T-helper 1 cell treated with Interleukin-12 subunit alpha and Interleukin-12 subunit beta and Interleukin-4 antibody, amounts not matched to agents 30 μg/mL and 1 μg/mL, for 36 hours (primary cell): ENCODE measurements at regions not wholly inside any gene's neighbourhood (a gene's known extent, or its start where the extent isn't known, plus 50 kb on each side); places are given as distances from the start of the nearest gene placed in this dataset.

Experiments
- H3K27ac Mint-ChIP-seq: one replicate; pipeline ENCODE4 v1.8.0; 2021; ENCODE audit warnings: mild to moderate bottlenecking, mixed read lengths
- H3K27me3 Mint-ChIP-seq: one replicate; pipeline ENCODE4 v1.8.0; 2021; ENCODE audit warnings: low read depth, mixed read lengths
- H3K36me3 Mint-ChIP-seq: one replicate; pipeline ENCODE4 v1.8.0; 2021; ENCODE audit warnings: low read depth, mixed read lengths
- H3K4me1 Mint-ChIP-seq: one replicate; pipeline ENCODE4 v1.8.0; 2021; ENCODE audit warnings: low read depth, mixed read lengths
- H3K4me3 Mint-ChIP-seq: one replicate; pipeline ENCODE4 v1.8.0; 2021; ENCODE audit warnings: mild to moderate bottlenecking, moderate library complexity, mixed read lengths
- H3K9me3 Mint-ChIP-seq: one replicate; pipeline ENCODE4 v1.8.0; 2021; ENCODE audit warnings: mixed read lengths

GRCh38 chr10:78774614-78774998 is 294.2 kb upstream of the ZMIZ1 start:
- H3K36me3 Mint-ChIP-seq, result no peaks in the 10 kb centered on the region
- H3K27me3 Mint-ChIP-seq, result no peaks in the 10 kb centered on the region
- no peak overlapping the region for H3K27ac Mint-ChIP-seq
- H3K9me3 Mint-ChIP-seq, result no peaks in the 10 kb centered on the region
- H3K4me1 Mint-ChIP-seq, result no peaks in the 10 kb centered on the region
- no peak overlapping the region for H3K4me3 Mint-ChIP-seq

- no peaks in the 10 kb centered on the region for H3K27me3 Mint-ChIP-seq
- H3K27ac Mint-ChIP-seq, result no peak overlapping the region
- H3K4me1 Mint-ChIP-seq, result no peaks in the 10 kb centered on the region
- H3K4me3 Mint-ChIP-seq, result no peak overlapping the region
- H3K9me3 Mint-ChIP-seq, result no peaks in the 10 kb centered on the region
- no peaks in the 10 kb centered on the region for H3K36me3 Mint-ChIP-seq
These were observed 293.6 kb upstream of the ZMIZ1 start for GRCh38 chr10:78774999-78775711.

GRCh38 chr10:78775891-78776290 is 292.9 kb upstream of the ZMIZ1 start:
- Mint-ChIP-seq H3K27me3 (no peaks in the 10 kb centered on the region), H3K36me3 (no peaks in the 10 kb centered on the region), H3K9me3 (no peaks in the 10 kb centered on the region), H3K27ac (no peak overlapping the region), H3K4me3 (no peak overlapping the region), H3K4me1 (no peaks in the 10 kb centered on the region)

GRCh38 chr10:78776756-78777155 is 292.0 kb upstream of the ZMIZ1 start:
- Mint-ChIP-seq H3K27me3 (no peaks in the 10 kb centered on the region), H3K9me3 (no peaks in the 10 kb centered on the region), H3K4me3 (no peak overlapping the region), H3K27ac (no peak overlapping the region), H3K4me1 (no peaks in the 10 kb centered on the region), H3K36me3 (no peaks in the 10 kb centered on the region)

- Mint-ChIP-seq H3K9me3 (no peaks in the 10 kb centered on the region), H3K4me1 (no peaks in the 10 kb centered on the region), H3K36me3 (no peaks in the 10 kb centered on the region), H3K4me3 (no peak overlapping the region), H3K27me3 (no peaks in the 10 kb centered on the region), H3K27ac (no peak overlapping the region)
These were observed 291.3 kb upstream of the ZMIZ1 start for GRCh38 chr10:78777466-78777865.

- H3K9me3 Mint-ChIP-seq, result no peaks in the 10 kb centered on the region
- H3K36me3 Mint-ChIP-seq, result no peaks in the 10 kb centered on the region
- no peak overlapping the region for H3K4me3 Mint-ChIP-seq
- H3K27me3 Mint-ChIP-seq, result no peaks in the 10 kb centered on the region
- H3K4me1 Mint-ChIP-seq, result no peaks in the 10 kb centered on the region
- no peak overlapping the region for H3K27ac Mint-ChIP-seq
These were observed 290.9 kb upstream of the ZMIZ1 start for GRCh38 chr10:78777867-78778266.

GRCh38 chr10:78778444-78779338 is 290.1 kb upstream of the ZMIZ1 start:
- H3K27me3 Mint-ChIP-seq, result peaks cover 3% of the 10 kb centered on the region
- H3K36me3 Mint-ChIP-seq, result no peaks in the 10 kb centered on the region
- H3K4me3 Mint-ChIP-seq, result no peak overlapping the region
- no peak overlapping the region for H3K27ac Mint-ChIP-seq
- no peaks in the 10 kb centered on the region for H3K4me1 Mint-ChIP-seq
- no peaks in the 10 kb centered on the region for H3K9me3 Mint-ChIP-seq

GRCh38 chr10:78779339-78779955 is 289.3 kb upstream of the ZMIZ1 start:
- no peak overlapping the region for H3K4me3 Mint-ChIP-seq
- no peaks in the 10 kb centered on the region for H3K9me3 Mint-ChIP-seq
- peaks cover 7% of the 10 kb centered on the region for H3K27me3 Mint-ChIP-seq
- H3K27ac Mint-ChIP-seq, result no peak overlapping the region
- H3K36me3 Mint-ChIP-seq, result no peaks in the 10 kb centered on the region
- no peaks in the 10 kb centered on the region for H3K4me1 Mint-ChIP-seq

GRCh38 chr10:78780551-78780961 is 288.2 kb upstream of the ZMIZ1 start:
- H3K27me3 Mint-ChIP-seq, result peaks cover 12% of the 10 kb centered on the region
- H3K4me3 Mint-ChIP-seq, result no peak overlapping the region
- no peak overlapping the region for H3K27ac Mint-ChIP-seq
- H3K36me3 Mint-ChIP-seq, result no peaks in the 10 kb centered on the region
- H3K9me3 Mint-ChIP-seq, result no peaks in the 10 kb centered on the region
- no peaks in the 10 kb centered on the region for H3K4me1 Mint-ChIP-seq

GRCh38 chr10:78781251-78781913 is 287.4 kb upstream of the ZMIZ1 start:
- H3K27ac Mint-ChIP-seq, result no peak overlapping the region
- H3K36me3 Mint-ChIP-seq, result no peaks in the 10 kb centered on the region
- H3K27me3 Mint-ChIP-seq, result peaks cover 12% of the 10 kb centered on the region
- no peak overlapping the region for H3K4me3 Mint-ChIP-seq
- H3K9me3 Mint-ChIP-seq, result no peaks in the 10 kb centered on the region
- no peaks in the 10 kb centered on the region for H3K4me1 Mint-ChIP-seq

GRCh38 chr10:78781991-78782390 is 286.8 kb upstream of the ZMIZ1 start:
- H3K9me3 Mint-ChIP-seq, result no peaks in the 10 kb centered on the region

GRCh38 chr10:78782441-78782840 is 286.3 kb upstream of the ZMIZ1 start:
- H3K36me3 Mint-ChIP-seq, result no peaks in the 10 kb centered on the region
- no peaks in the 10 kb centered on the region for H3K4me1 Mint-ChIP-seq
- no peak overlapping the region for H3K4me3 Mint-ChIP-seq
- H3K27me3 Mint-ChIP-seq, result peaks cover 12% of the 10 kb centered on the region
- H3K9me3 Mint-ChIP-seq, result no peaks in the 10 kb centered on the region
- H3K27ac Mint-ChIP-seq, result no peak overlapping the region

More at GRCh38 chr10:78781991-78782390, 286.8 kb upstream of the ZMIZ1 start:
- Mint-ChIP-seq H3K36me3 (no peaks in the 10 kb centered on the region), H3K4me3 (no peak overlapping the region), H3K27me3 (peaks cover 12% of the 10 kb centered on the region), H3K27ac (no peak overlapping the region), H3K4me1 (no peaks in the 10 kb centered on the region)

- Mint-ChIP-seq H3K27ac (no peak overlapping the region), H3K36me3 (no peaks in the 10 kb centered on the region), H3K27me3 (peaks cover 12% of the 10 kb centered on the region), H3K4me3 (no peak overlapping the region), H3K4me1 (no peaks in the 10 kb centered on the region), H3K9me3 (no peaks in the 10 kb centered on the region)
These were observed 285.0 kb upstream of the ZMIZ1 start for GRCh38 chr10:78783753-78784152.

- no peaks in the 10 kb centered on the region for H3K4me1 Mint-ChIP-seq
- H3K4me3 Mint-ChIP-seq, result no peak overlapping the region
- H3K27me3 Mint-ChIP-seq, result peaks cover 14% of the 10 kb centered on the region
- no peaks in the 10 kb centered on the region for H3K36me3 Mint-ChIP-seq
- no peak overlapping the region for H3K27ac Mint-ChIP-seq
- H3K9me3 Mint-ChIP-seq, result no peaks in the 10 kb centered on the region
These were observed 284.2 kb upstream of the ZMIZ1 start for GRCh38 chr10:78784546-78784945.
